ENCODE measurements at regions not wholly inside any gene's neighbourhood (a gene's known extent, or its start where the extent isn't known, plus 50 kb on each side); places are given as distances from the start of the nearest gene placed in this dataset.

- in situ Hi-C loops (cut with MboI) = loop anchor here (25.0 kb wide), 1 partner anchor 676 kb away; no protein-coding TSS in a partner anchor
- Histone ChIP-seq H4K20me1 (replicated peaks; ENCODE audit: control insufficient read depth, insufficient read depth, low read length) (no peaks in the 10 kb centered on the region), H3K9ac (ENCODE audit: insufficient read depth in 1 of 2, low read depth in 2 of 2, low read length in 2 of 2) (no peak overlapping the region), H3K4me2 (ENCODE audit: insufficient read depth, low read length) (no peak overlapping the region), H2AFZ (ENCODE audit: low read depth, low read length) (no peak overlapping the region), H3K79me2 (ENCODE audit: control insufficient read depth, insufficient read depth, low read length) (no peaks in the 10 kb centered on the region), H3K4me1 (replicated peaks in 1 of 2; ENCODE audit: control insufficient read depth in 2 of 2, insufficient read depth in 2 of 2, low read length in 2 of 2) (no peaks in the 10 kb centered on the region), H3K9me3 (replicated peaks; ENCODE audit: control insufficient read depth, insufficient read depth, low read depth, low read length) (no peaks in the 10 kb centered on the region), H3K9me1 (ENCODE audit: control insufficient read depth, insufficient read depth, low read length) (no peaks in the 10 kb centered on the region), H3K4me3 (no peak overlapping the region), H3K27me3 (ENCODE audit: control insufficient read depth in 2 of 2, insufficient read depth in 2 of 2, low read length in 2 of 2) (no peaks in the 10 kb centered on the region), H3K27ac (ENCODE audit: extremely low read depth, low read depth, low read length) (no peak overlapping the region), H3K36me3 (ENCODE audit: control insufficient read depth, insufficient read depth, low read length) (no peaks in the 10 kb centered on the region)
- ATAC-seq = no peak
- no peak for TF ChIP-seq KLF1 (tag; IDR thresholded peaks at IDR 0.05)
- no peak for TF ChIP-seq AFF4 (CRISPR knock-in tag; IDR thresholded peaks at IDR 0.05)
- CTCF ChIA-PET (ENCODE audit: low intra/inter-chr PET ratio) = no interaction called here
- DNase-seq (ENCODE audit: extremely low read depth in 1 of 4, low spot score in 3 of 4) = no peak
- WGBS (ENCODE audit: insufficient coverage, low coverage, missing lambda C conversion rate) = 8% methylated on average over 2 of the region's 2 CpGs
- FAIRE-seq = no peak
- intact Hi-C loops (cut with micrococcal nuclease) = no loop called here
- POLR2A ChIA-PET = no interaction called here
- no TSS peak for BruUV-seq (replicated peaks)
These were observed 162.1 kb upstream of the SOX5 start for GRCh38 chr12:24111616-24112015.

- Histone ChIP-seq H3K9me3 (replicated peaks; ENCODE audit: control insufficient read depth, insufficient read depth, low read depth, low read length) (no peaks in the 10 kb centered on the region), H3K4me2 (ENCODE audit: insufficient read depth, low read length) (no peak overlapping the region), H3K27ac (ENCODE audit: extremely low read depth, low read depth, low read length) (no peak overlapping the region), H3K9ac (ENCODE audit: insufficient read depth in 1 of 2, low read depth in 2 of 2, low read length in 2 of 2) (no peak overlapping the region), H3K36me3 (ENCODE audit: control insufficient read depth, insufficient read depth, low read length) (no peaks in the 10 kb centered on the region), H3K4me3 (no peak overlapping the region), H3K9me1 (ENCODE audit: control insufficient read depth, insufficient read depth, low read length) (no peaks in the 10 kb centered on the region), H2AFZ (ENCODE audit: low read depth, low read length) (no peak overlapping the region), H3K4me1 (replicated peaks in 1 of 2; ENCODE audit: control insufficient read depth in 2 of 2, insufficient read depth in 2 of 2, low read length in 2 of 2) (no peaks in the 10 kb centered on the region), H4K20me1 (replicated peaks; ENCODE audit: control insufficient read depth, insufficient read depth, low read length) (no peaks in the 10 kb centered on the region), H3K79me2 (ENCODE audit: control insufficient read depth, insufficient read depth, low read length) (no peaks in the 10 kb centered on the region), H3K27me3 (ENCODE audit: control insufficient read depth in 2 of 2, insufficient read depth in 2 of 2, low read length in 2 of 2) (no peaks in the 10 kb centered on the region)
- 8% methylated on average over 1 of the region's 1 CpG for WGBS (ENCODE audit: insufficient coverage, low coverage, missing lambda C conversion rate)
- intact Hi-C loops (cut with micrococcal nuclease) = no loop called here
- BruUV-seq (replicated peaks) = no TSS peak
- no peak for DNase-seq (ENCODE audit: extremely low read depth in 1 of 4, low spot score in 3 of 4)
- no peak for ATAC-seq
- POLR2A ChIA-PET = no interaction called here
- FAIRE-seq = no peak
- in situ Hi-C loops (cut with MboI) = loop anchor here (25.0 kb wide), 1 partner anchor 676 kb away; no protein-coding TSS in a partner anchor
- CTCF ChIA-PET (ENCODE audit: low intra/inter-chr PET ratio) = no interaction called here
- TF ChIP-seq ZNF655 (CRISPR knock-in tag; IDR thresholded peaks at IDR 0.05) = no peak
- no peak for TF ChIP-seq JUN (IDR thresholded peaks at IDR 0.05; ENCODE audit: borderline replicate concordance, low read depth, low read length)
- no peak for TF ChIP-seq JUN (CRISPR knock-in tag; IDR thresholded peaks at IDR 0.05; ENCODE audit: borderline replicate concordance)
- TF ChIP-seq CEBPB (tag; IDR thresholded peaks at IDR 0.05) = no peak
- TF ChIP-seq CTCFL (IDR thresholded peaks at IDR 0.05; ENCODE audit: borderline replicate concordance, insufficient read depth, low read depth, low read length, poor library complexity, severe bottlenecking) = no peak
- TF ChIP-seq ZNF699 (CRISPR knock-in tag; IDR thresholded peaks at IDR 0.05; ENCODE audit: insufficient replicate concordance) = no peak
- no peak for TF ChIP-seq RBM34 (IDR thresholded peaks at IDR 0.05; ENCODE audit: borderline replicate concordance, insufficient read depth, low read length)
These were observed 161.6 kb upstream of the SOX5 start for GRCh38 chr12:24111086-24111485.
